WI38 (cell line): ENCODE measurements at regions not wholly inside any gene's neighbourhood (a gene's known extent, or its start where the extent isn't known, plus 50 kb on each side); places are given as distances from the start of the nearest gene placed in this dataset.

Source experiments
- H3K4me3 ChIP-seq: 2 replicates; pipeline ENCODE4 v1.5.1; 2011; ENCODE audit warnings: low read depth, mild to moderate bottlenecking, control low read depth, low read length
- CTCF ChIP-seq: IDR thresholded peaks from 2 replicates; pipeline ENCODE4 v1.5.1; 2012; ENCODE audit warnings: low read depth, mild to moderate bottlenecking, control low read depth, low read length

GRCh38 chr10:29141761-29142160 is 147.1 kb upstream of the LYZL1 start:
- H3K4me3 ChIP-seq = no peak overlapping the region
- no peak for TF ChIP-seq CTCF

- no peak overlapping the region for H3K4me3 ChIP-seq
- TF ChIP-seq CTCF = no peak
Observed at GRCh38 chr10:29142516-29143314, 146.2 kb upstream of the LYZL1 start.

GRCh38 chr10:29144126-29144525 is 144.7 kb upstream of the LYZL1 start:
- no peak for TF ChIP-seq CTCF
- no peak overlapping the region for H3K4me3 ChIP-seq

- no peak overlapping the region for H3K4me3 ChIP-seq
- TF ChIP-seq CTCF = no peak
Observed at GRCh38 chr10:29146311-29147100, 142.4 kb upstream of the LYZL1 start.

- no peak overlapping the region for H3K4me3 ChIP-seq
- no peak for TF ChIP-seq CTCF
Observed at GRCh38 chr10:29150010-29150409, 138.9 kb upstream of the LYZL1 start.

- no peak overlapping the region for H3K4me3 ChIP-seq
- no peak for TF ChIP-seq CTCF
Observed at GRCh38 chr10:29151005-29151404, 137.9 kb upstream of the LYZL1 start.

- H3K4me3 ChIP-seq = no peak overlapping the region
- TF ChIP-seq CTCF = no peak
Observed at GRCh38 chr10:29157321-29157720, 131.5 kb upstream of the LYZL1 start.
